Uterus (tissue), 2 donors: ENCODE measurements at regions not wholly inside any gene's neighbourhood (a gene's known extent, or its start where the extent isn't known, plus 50 kb on each side); places are given as distances from the start of the nearest gene placed in this dataset.

Experiments
- POLR2A ChIP-seq, 2 donors: fragments of 450-650 bp; IDR thresholded peaks; one replicate each; pipeline ENCODE4 v1.6.1; 2016; ENCODE audit warnings: antibody characterized with exemption in 2 of 2, mild to moderate bottlenecking in 1 of 2, moderate library complexity in 1 of 2
- TF ChIP-seq, protein P1 (sequence below), 4 experiments: fragments of 200-600 bp in 2 of 4; fragments of 450-650 bp in 2 of 4; sonication (generic) in 2 of 4; IDR thresholded peaks; one replicate each; pipeline ENCODE4 v1.5.1; 2016 to 2019; ENCODE audit warnings: antibody characterized with exemption in 4 of 4, mild to moderate bottlenecking in 2 of 4, moderate library complexity in 1 of 4

DNA sequence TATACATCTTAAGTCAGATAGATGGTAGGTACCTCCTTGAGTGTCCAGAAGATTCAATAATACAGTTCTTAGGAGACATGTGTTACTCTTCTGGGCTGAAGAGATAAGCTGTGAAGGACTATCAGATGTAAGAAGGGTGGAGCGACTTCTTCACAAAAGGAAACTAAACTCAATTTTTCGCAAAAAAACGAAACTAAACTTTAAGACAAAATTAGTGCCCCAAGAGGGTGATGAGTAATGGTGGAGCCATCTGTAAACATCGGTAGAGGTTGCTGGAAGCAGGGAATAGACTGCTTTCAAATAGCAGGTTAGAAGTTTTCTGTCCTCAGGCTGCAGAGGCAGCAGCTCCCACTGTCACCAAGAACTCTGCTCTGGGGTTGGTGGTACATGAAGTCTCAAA lies 111.6 kb upstream of the TACR1 start:
- TF ChIP-seq, protein P1, sequence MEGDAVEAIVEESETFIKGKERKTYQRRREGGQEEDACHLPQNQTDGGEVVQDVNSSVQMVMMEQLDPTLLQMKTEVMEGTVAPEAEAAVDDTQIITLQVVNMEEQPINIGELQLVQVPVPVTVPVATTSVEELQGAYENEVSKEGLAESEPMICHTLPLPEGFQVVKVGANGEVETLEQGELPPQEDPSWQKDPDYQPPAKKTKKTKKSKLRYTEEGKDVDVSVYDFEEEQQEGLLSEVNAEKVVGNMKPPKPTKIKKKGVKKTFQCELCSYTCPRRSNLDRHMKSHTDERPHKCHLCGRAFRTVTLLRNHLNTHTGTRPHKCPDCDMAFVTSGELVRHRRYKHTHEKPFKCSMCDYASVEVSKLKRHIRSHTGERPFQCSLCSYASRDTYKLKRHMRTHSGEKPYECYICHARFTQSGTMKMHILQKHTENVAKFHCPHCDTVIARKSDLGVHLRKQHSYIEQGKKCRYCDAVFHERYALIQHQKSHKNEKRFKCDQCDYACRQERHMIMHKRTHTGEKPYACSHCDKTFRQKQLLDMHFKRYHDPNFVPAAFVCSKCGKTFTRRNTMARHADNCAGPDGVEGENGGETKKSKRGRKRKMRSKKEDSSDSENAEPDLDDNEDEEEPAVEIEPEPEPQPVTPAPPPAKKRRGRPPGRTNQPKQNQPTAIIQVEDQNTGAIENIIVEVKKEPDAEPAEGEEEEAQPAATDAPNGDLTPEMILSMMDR (IDR thresholded peaks at IDR 0.05), result no peak
- TF ChIP-seq POLR2A (IDR thresholded peaks at IDR 0.05), result no peak
